ENCODE measurements at regions not wholly inside any gene's neighbourhood (a gene's known extent, or its start where the extent isn't known, plus 50 kb on each side); places are given as distances from the start of the nearest gene placed in this dataset.
"Not testable (repeated sequence)": the region's sequence is repeated elsewhere in the genome, so short reads cannot be mapped to it uniquely, and the experiment has no call there.

GRCh38 chr2:190150413-190150812 is 87.9 kb upstream of the MSTN start:
- no peak for DNase-seq (ENCODE audit: low spot score)

GRCh38 chr2:190149908-190150307 is 87.4 kb upstream of the MSTN start:
- no peak for DNase-seq (ENCODE audit: low spot score)

- no peak for DNase-seq (ENCODE audit: low spot score)
These were observed 86.7 kb upstream of the MSTN start for GRCh38 chr2:190149200-190149599.

- not testable (repeated sequence) for DNase-seq (ENCODE audit: low spot score)
These were observed 83.6 kb upstream of the MSTN start for GRCh38 chr2:190146109-190146508.

GRCh38 chr2:190140474-190140873 is 77.9 kb upstream of the MSTN start:
- DNase-seq (ENCODE audit: low spot score) = not testable (repeated sequence)

GRCh38 chr2:190139371-190139770 is 76.8 kb upstream of the MSTN start:
- DNase-seq (ENCODE audit: low spot score) = no peak

GRCh38 chr2:190138032-190138431 is 75.5 kb upstream of the MSTN start:
- DNase-seq (ENCODE audit: low spot score) = no peak

- no peak for DNase-seq (ENCODE audit: low spot score)
These were observed 75.0 kb upstream of the MSTN start for GRCh38 chr2:190137561-190137960.

- DNase-seq (ENCODE audit: low spot score) = no peak
These were observed 74.3 kb upstream of the MSTN start for GRCh38 chr2:190136825-190137224.

- DNase-seq (ENCODE audit: low spot score) = no peak
These were observed 73.7 kb upstream of the MSTN start for GRCh38 chr2:190136259-190136658.

- no peak for DNase-seq (ENCODE audit: low spot score)
These were observed 67.1 kb upstream of the MSTN start for GRCh38 chr2:190129421-190130199.

- no peak for DNase-seq (ENCODE audit: low spot score)
These were observed 65.1 kb upstream of the MSTN start for GRCh38 chr2:190127651-190128050.

- DNase-seq (ENCODE audit: low spot score) = no peak
These were observed 64.3 kb upstream of the MSTN start for GRCh38 chr2:190126798-190127197.

- DNase-seq (ENCODE audit: low spot score) = no peak
These were observed 61.4 kb upstream of the MSTN start for GRCh38 chr2:190123956-190124355.

GRCh38 chr2:190121971-190122370 is 59.4 kb upstream of the MSTN start:
- peak; percentile 40 for DNase-seq (ENCODE audit: low spot score)

- no peak for DNase-seq (ENCODE audit: low spot score)
These were observed 58.8 kb upstream of the MSTN start for GRCh38 chr2:190121305-190121704.

GRCh38 chr2:190119923-190120590 is 57.5 kb upstream of the MSTN start:
- no peak for DNase-seq (ENCODE audit: low spot score)

GRCh38 chr2:190119257-190119656 is 56.7 kb upstream of the MSTN start:
- DNase-seq (ENCODE audit: low spot score) = peak; percentile 50

GRCh38 chr2:190117305-190117704 is 54.8 kb upstream of the MSTN start:
- no peak for DNase-seq (ENCODE audit: low spot score)

GRCh38 chr2:190113000-190113399 is 50.5 kb upstream of the MSTN start:
- no peak for DNase-seq (ENCODE audit: low spot score)
